Thoracic aorta (tissue), 2 donors: ENCODE measurements at regions not wholly inside any gene's neighbourhood (a gene's known extent, or its start where the extent isn't known, plus 50 kb on each side); places are given as distances from the start of the nearest gene placed in this dataset.
A peak's percentile ranks its signal among the peaks of the same experiment; 100 is the strongest.

Source experiments
- ATAC-seq: fragments of 150-250 bp; one replicate; pipeline ENCODE4 v1.8.0; 2017; ENCODE audit warnings: low read depth; ENCODE audit not compliant: insufficient number of reproducible peaks, low FRiP score
- DNase-seq: peaks from one replicate; pipeline ENCODE4 v3.0.0-alpha.2; 2020; ENCODE audit warnings: low spot score
- H3K27ac ChIP-seq, 2 donors: fragments of 200-600 bp; sonication (generic); 1 replicate in 1 of 2; 2 replicates in 1 of 2; pipeline ENCODE4 v1.5.1; 2016; ENCODE audit warnings: mild to moderate bottlenecking in 2 of 2, moderate library complexity in 2 of 2
- H3K27me3 ChIP-seq: fragments of 200-600 bp; sonication (generic); replicated peaks from 2 replicates; pipeline ENCODE4 v1.6.0; 2016; ENCODE audit warnings: mild to moderate bottlenecking; ENCODE audit not compliant: insufficient read depth
- H3K36me3 ChIP-seq: fragments of 200-600 bp; sonication (generic); one replicate; pipeline ENCODE4 v1.5.1; 2016
- H3K4me1 ChIP-seq, 2 donors: fragments of 200-600 bp; sonication (generic); 1 replicate in 1 of 2; 2 replicates in 1 of 2; pipeline versions ENCODE4 v1.5.1 to v1.6.0; 2016; ENCODE audit warnings: low read depth in 2 of 2, mild to moderate bottlenecking in 1 of 2; ENCODE audit not compliant: control insufficient read depth in 1 of 2
- H3K4me3 ChIP-seq: fragments of 200-600 bp; sonication (generic); 2 replicates; pipeline ENCODE4 v1.5.1; 2016; ENCODE audit warnings: mild to moderate bottlenecking
- H3K9me3 ChIP-seq: fragments of 200-600 bp; sonication (generic); 2 replicates; pipeline ENCODE4 v1.5.1; 2016
- CTCF ChIP-seq: fragments of 200-600 bp; sonication (generic); IDR thresholded peaks from one replicate; pipeline ENCODE4 v1.5.1; 2019; ENCODE audit warnings: antibody characterized with exemption

GRCh38 chr7:361680-362401 lies 71.9 kb downstream of the FOXL3 start:
- DNase-seq (no peak), ATAC-seq (no peak)
- Histone ChIP-seq H3K4me1 (no peaks in the 10 kb centered on the region), H3K4me3 (peak overlapping the region; percentile 59), H3K27ac (no peak overlapping the region), H3K9me3 (no peaks in the 10 kb centered on the region), H3K27me3 (no peaks in the 10 kb centered on the region), H3K36me3 (no peaks in the 10 kb centered on the region)
- no peak for TF ChIP-seq CTCF

- H3K36me3 ChIP-seq = no peaks in the 10 kb centered on the region
- H3K4me1 ChIP-seq = no peaks in the 10 kb centered on the region
- no peak for DNase-seq
- TF ChIP-seq CTCF = no peak
- H3K9me3 ChIP-seq = no peaks in the 10 kb centered on the region
- no peaks in the 10 kb centered on the region for H3K27me3 ChIP-seq
- peak overlapping the region; percentile 59 for H3K4me3 ChIP-seq
- H3K27ac ChIP-seq = no peak overlapping the region
- no peak for ATAC-seq
These were observed 72.6 kb downstream of the FOXL3 start for GRCh38 chr7:362402-363096.

- Histone ChIP-seq H3K4me3 (no peak overlapping the region), H3K4me1 (no peaks in the 10 kb centered on the region), H3K36me3 (no peaks in the 10 kb centered on the region), H3K9me3 (no peaks in the 10 kb centered on the region), H3K27me3 (no peaks in the 10 kb centered on the region), H3K27ac (no peak overlapping the region)
- DNase-seq = no peak
- no peak for ATAC-seq
- no peak for TF ChIP-seq CTCF
These were observed 73.7 kb downstream of the FOXL3 start for GRCh38 chr7:363626-364025.

- no peak for ATAC-seq
- Histone ChIP-seq H3K27ac (no peak overlapping the region), H3K27me3 (no peaks in the 10 kb centered on the region), H3K9me3 (no peaks in the 10 kb centered on the region), H3K36me3 (no peaks in the 10 kb centered on the region), H3K4me1 (no peaks in the 10 kb centered on the region), H3K4me3 (no peak overlapping the region)
- no peak for DNase-seq
- TF ChIP-seq CTCF = no peak
These were observed 74.6 kb downstream of the FOXL3 start for GRCh38 chr7:364536-364935.

GRCh38 chr7:365593-365992 lies 75.6 kb downstream of the FOXL3 start:
- no peak overlapping the region for H3K4me3 ChIP-seq
- no peak overlapping the region for H3K27ac ChIP-seq
- H3K36me3 ChIP-seq = no peaks in the 10 kb centered on the region
- H3K4me1 ChIP-seq = no peaks in the 10 kb centered on the region
- H3K27me3 ChIP-seq = no peaks in the 10 kb centered on the region
- no peak for TF ChIP-seq CTCF
- H3K9me3 ChIP-seq = no peaks in the 10 kb centered on the region
- DNase-seq (no peak), ATAC-seq (no peak)
